Ovary (tissue), 7 donors: ENCODE measurements at regions not wholly inside any gene's neighbourhood (a gene's known extent, or its start where the extent isn't known, plus 50 kb on each side); places are given as distances from the start of the nearest gene placed in this dataset.

ENCODE experiments used
- DNase-seq, 5 donors: peaks; one replicate each; pipeline ENCODE4 v3.0.0-alpha.2; 2019 to 2020
- H3K27ac ChIP-seq, 2 donors: fragments of 200-600 bp; one replicate each; pipeline versions ENCODE4 v1.5.1 to v1.8.0; 2019 to 2022
- H3K27me3 ChIP-seq: fragments of 200-600 bp; one replicate; pipeline ENCODE4 v1.8.0; 2022
- H3K36me3 ChIP-seq: fragments of 200-600 bp; sonication (generic); one replicate; pipeline ENCODE4 v1.5.1; 2019
- H3K4me1 ChIP-seq: one replicate; pipeline ENCODE4 v1.8.1; 2013; ENCODE audit warnings: mild to moderate bottlenecking, moderate library complexity; ENCODE audit not compliant: insufficient read depth
- H3K4me3 ChIP-seq: fragments of 200-600 bp; sonication (generic); one replicate; pipeline ENCODE4 v1.5.1; 2017
- H3K9me3 ChIP-seq, 2 donors: fragments of 200-600 bp in 1 of 2; sonication (generic) in 1 of 2; one replicate each; pipeline versions ENCODE4 v1.5.1 to v1.8.1; 2013 to 2019; ENCODE audit warnings: mild to moderate bottlenecking in 1 of 2, moderate library complexity in 1 of 2
- EP300 ChIP-seq: sonication (generic); formaldehyde crosslinking; IDR thresholded peaks from one replicate; pipeline ENCODE4 v1.6.1; 2017; ENCODE audit warnings: antibody characterized with exemption
- POLR2A ChIP-seq: fragments of 450-650 bp; IDR thresholded peaks from one replicate; pipeline ENCODE4 v1.6.1; 2017; ENCODE audit warnings: antibody characterized with exemption, mild to moderate bottlenecking, moderate library complexity
- WGBS, 3 donors: extraction: QIAGEN DNeasy Blood & Tissue Kit in 1 of 3; methylation state at CpG; one replicate each; pipeline versions ENCODE4 v1.1.5 to v1.1.7; 2013 to 2017; 5-methylcytosine and 5-hydroxymethylcytosine counted together
- intact Hi-C, 4 donors: fragments of 100-400 bp; cut with DNase I; formaldehyde crosslinking; loops; one replicate each; pipeline versions ENCODE4 v1.11.0 to v1.15.1; 2022 to 2023
- TF ChIP-seq, protein P1 (sequence below), 3 donors: fragments of 450-650 bp in 2 of 3; fragments of 200-600 bp in 1 of 3; IDR thresholded peaks; one replicate each; pipeline versions ENCODE4 v1.5.1 to v1.8.0; 2016 to 2022; ENCODE audit warnings: antibody characterized with exemption in 3 of 3, mild to moderate bottlenecking in 1 of 3
- donor health status: DM: no; HTN: no; CAD: no; lungs with moderate emphysema.
- donor health status: DM: no; HTN: no; CAD: no.
- donor health status: Bipolar disorder and iron deficiency.
- donor health status: DM: no; HTN: no; CAD: no.
- donor health status: DM: yes; HTN: yes; CAD: no.

DNA sequence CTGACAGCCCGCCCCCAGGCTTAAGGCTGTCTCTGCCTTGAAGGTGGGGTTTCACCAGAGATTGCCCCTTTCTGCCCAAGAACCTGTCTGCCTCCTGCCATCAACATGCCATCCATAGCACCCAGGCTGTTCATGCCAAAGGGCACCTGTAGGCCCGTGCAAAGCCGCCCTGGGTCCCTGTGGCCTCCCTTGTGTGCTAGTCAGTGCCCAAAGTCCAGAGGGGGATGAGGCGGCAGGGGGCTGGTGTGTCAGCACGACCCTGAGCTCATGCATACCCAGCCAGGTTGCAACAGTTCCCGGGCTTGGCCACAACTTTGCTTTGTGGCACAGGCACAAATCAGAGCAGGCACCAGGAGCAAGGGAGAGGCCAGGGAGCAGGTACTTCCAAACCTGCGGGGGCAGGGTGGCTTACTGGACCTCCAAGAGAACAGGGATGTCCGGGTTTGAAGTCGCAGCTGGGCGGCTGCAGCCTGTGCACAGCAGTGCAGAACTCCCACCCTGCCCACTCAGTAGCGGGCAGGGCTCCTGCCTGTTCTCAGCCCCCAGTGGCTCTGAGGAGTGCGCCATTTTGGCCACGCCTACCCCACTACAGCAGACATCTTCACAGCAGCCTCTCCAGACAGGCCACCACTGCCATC, 671.1 kb upstream of the GRM3 start:
- Histone ChIP-seq H3K9me3 (no peaks in the 10 kb centered on the region), H3K36me3 (no peaks in the 10 kb centered on the region), H3K4me1 (no peaks in the 10 kb centered on the region), H3K27me3 (no peaks in the 10 kb centered on the region), H3K27ac (no peak overlapping the region), H3K4me3 (no peak overlapping the region)
- TF ChIP-seq POLR2A (no peak), EP300 (no peak)
- TF ChIP-seq, protein P1, sequence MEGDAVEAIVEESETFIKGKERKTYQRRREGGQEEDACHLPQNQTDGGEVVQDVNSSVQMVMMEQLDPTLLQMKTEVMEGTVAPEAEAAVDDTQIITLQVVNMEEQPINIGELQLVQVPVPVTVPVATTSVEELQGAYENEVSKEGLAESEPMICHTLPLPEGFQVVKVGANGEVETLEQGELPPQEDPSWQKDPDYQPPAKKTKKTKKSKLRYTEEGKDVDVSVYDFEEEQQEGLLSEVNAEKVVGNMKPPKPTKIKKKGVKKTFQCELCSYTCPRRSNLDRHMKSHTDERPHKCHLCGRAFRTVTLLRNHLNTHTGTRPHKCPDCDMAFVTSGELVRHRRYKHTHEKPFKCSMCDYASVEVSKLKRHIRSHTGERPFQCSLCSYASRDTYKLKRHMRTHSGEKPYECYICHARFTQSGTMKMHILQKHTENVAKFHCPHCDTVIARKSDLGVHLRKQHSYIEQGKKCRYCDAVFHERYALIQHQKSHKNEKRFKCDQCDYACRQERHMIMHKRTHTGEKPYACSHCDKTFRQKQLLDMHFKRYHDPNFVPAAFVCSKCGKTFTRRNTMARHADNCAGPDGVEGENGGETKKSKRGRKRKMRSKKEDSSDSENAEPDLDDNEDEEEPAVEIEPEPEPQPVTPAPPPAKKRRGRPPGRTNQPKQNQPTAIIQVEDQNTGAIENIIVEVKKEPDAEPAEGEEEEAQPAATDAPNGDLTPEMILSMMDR (IDR thresholded peaks at IDR 0.05), result no peak
- WGBS, 3 donors, result 82 to 94% (median 91%) methylated on average over 13 of the region's 13 CpGs
- no peak for DNase-seq
- intact Hi-C loops, result no loop called here

DNA sequence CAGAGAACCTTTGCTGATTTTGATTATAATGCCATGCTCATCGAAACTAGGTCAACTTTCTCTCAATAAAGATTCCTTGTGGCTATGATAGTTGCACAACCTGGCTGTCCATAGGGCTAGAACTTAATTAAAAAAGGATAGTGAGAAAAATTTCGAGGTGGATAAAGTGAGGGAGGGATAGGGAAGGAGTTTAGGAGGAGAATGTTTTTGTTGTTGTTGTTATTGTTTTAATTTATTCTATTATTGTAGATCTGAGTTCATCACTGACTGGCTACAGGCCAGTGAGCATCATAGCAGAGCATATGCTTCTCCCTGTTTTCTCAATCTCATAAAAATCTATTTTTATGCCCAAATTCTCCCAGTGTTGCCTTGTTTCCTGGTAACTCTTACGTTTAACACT, 688.7 kb upstream of the GRM3 start:
- DNase-seq, result no peak
- Histone ChIP-seq H3K4me1 (no peaks in the 10 kb centered on the region), H3K4me3 (no peak overlapping the region), H3K27me3 (no peaks in the 10 kb centered on the region), H3K9me3 (no peaks in the 10 kb centered on the region), H3K36me3 (no peaks in the 10 kb centered on the region), H3K27ac (no peak overlapping the region)
- WGBS, 3 donors, result 57 to 66% (median 61%) methylated on average over 3 of the region's 3 CpGs
- TF ChIP-seq EP300, result no peak
- TF ChIP-seq, protein P1 (IDR thresholded peaks at IDR 0.05), result no peak
- no peak for TF ChIP-seq POLR2A
- intact Hi-C loops, result no loop called here

DNA sequence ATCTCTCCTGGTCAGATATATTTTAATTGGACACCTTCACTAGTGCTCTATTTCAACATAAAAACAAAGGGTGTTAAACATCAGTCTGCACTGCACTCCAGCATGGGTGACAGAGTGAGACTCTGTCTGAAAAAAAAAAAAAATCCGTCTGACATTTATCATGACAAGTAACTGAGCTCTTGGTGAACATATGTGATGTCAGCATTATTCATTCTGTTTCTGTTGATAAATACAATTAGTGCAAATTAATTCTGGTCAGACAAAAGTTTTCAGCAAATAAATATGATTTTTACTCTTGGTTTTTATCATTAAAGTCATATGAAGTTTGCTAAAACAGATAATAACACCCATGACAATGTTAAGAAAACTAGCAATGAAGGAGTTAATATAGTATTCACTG, 692.8 kb upstream of the GRM3 start:
- TF ChIP-seq POLR2A (no peak), EP300 (no peak)
- TF ChIP-seq, protein P1 (IDR thresholded peaks at IDR 0.05), result no peak
- Histone ChIP-seq H3K9me3 (no peaks in the 10 kb centered on the region), H3K4me1 (no peaks in the 10 kb centered on the region), H3K4me3 (no peak overlapping the region), H3K27me3 (no peaks in the 10 kb centered on the region), H3K36me3 (no peaks in the 10 kb centered on the region), H3K27ac (no peak overlapping the region)
- DNase-seq, result no peak
- intact Hi-C loops, result no loop called here
- 42 to 58% (median 48%) methylated on average over 1 of the region's 1 CpG for WGBS, 3 donors

DNA sequence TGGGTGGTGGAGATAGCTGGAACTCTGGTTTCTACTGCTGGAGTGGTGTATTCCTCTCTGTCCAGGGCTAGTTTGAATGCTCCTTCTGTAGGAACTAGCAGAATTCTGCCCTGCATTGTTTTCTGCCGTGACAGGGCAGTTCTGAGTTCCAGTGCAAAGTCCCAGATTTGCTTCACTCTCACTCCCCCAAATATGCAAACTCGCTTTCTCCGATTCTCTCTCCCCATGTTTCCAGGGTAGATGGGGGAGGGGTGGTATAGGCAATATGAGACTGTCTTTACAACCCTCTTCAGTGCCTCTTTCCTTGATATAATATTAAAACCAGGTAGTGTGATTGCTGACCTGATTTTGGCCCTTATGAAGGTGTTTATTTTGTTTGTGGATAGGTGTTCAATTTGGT, 693.3 kb upstream of the GRM3 start:
- no peak overlapping the region for H3K4me3 ChIP-seq
- intact Hi-C loops, result no loop called here
- no peaks in the 10 kb centered on the region for H3K9me3 ChIP-seq
- no peaks in the 10 kb centered on the region for H3K36me3 ChIP-seq
- DNase-seq, result no peak
- TF ChIP-seq, protein P1 (IDR thresholded peaks at IDR 0.05), result no peak
- TF ChIP-seq EP300 (no peak), POLR2A (no peak)
- H3K4me1 ChIP-seq, result no peaks in the 10 kb centered on the region
- no peak overlapping the region for H3K27ac ChIP-seq
- H3K27me3 ChIP-seq, result no peaks in the 10 kb centered on the region
- 77 to 81% (median 80%) methylated on average over 3 of the region's 3 CpGs for WGBS, 3 donors
